IMR-90 (cell line): ENCODE measurements at regions not wholly inside any gene's neighbourhood (a gene's known extent, or its start where the extent isn't known, plus 50 kb on each side); places are given as distances from the start of the nearest gene placed in this dataset.

Experiments used
- ATAC-seq: fragments of 200-7000 bp; cut with Tn5 transposase; 2 replicates; pipeline ENCODE4 v1.9.1; 2020; ENCODE audit warnings: low read depth, mild to moderate bottlenecking, moderate library complexity
- BruUV-seq: library from RNA; stranded (reverse); fragments of 400-500 nt; replicated peaks from 2 replicates; lab custom pipeline; 2021; lab: Mats Ljungman, UMichigan
- CTCF ChIA-PET: fragments of 300-600 bp; formaldehyde crosslinking; extraction: SDS; loops from one replicate; lab custom pipeline; 2021; ENCODE audit warnings: antibody characterized with exemption; lab: Yijun Ruan, JAX
- POLR2A ChIA-PET: fragments of 300-600 bp; sonication (Branson Sonifier 250); formaldehyde crosslinking; loops from one replicate; lab custom pipeline; 2022; ENCODE audit warnings: antibody characterized with exemption; ENCODE audit not compliant: unreplicated experiment; lab: Charles Lee
- DNase-seq: peaks from one replicate; pipeline ENCODE4 v3.0.0; 2013
- H2AFZ ChIP-seq: replicated peaks from 2 replicates; pipeline ENCODE3; 2013; ENCODE audit warnings: low read length, mild to moderate bottlenecking; ENCODE audit not compliant: poor library complexity
- H2AK5ac ChIP-seq: 2 replicates; pipeline ENCODE4 v1.6.1; 2013; ENCODE audit warnings: low read depth, low read length, inconsistent platforms
- H2AK9ac ChIP-seq: replicated peaks from 2 replicates; pipeline ENCODE3; 2013; ENCODE audit warnings: mild to moderate bottlenecking, low read depth, low read length, moderate library complexity; ENCODE audit not compliant: poor library complexity
- H2BK120ac ChIP-seq: 2 replicates; pipeline ENCODE4 v1.6.1; 2013; ENCODE audit warnings: low read depth, low read length, inconsistent platforms
- H2BK15ac ChIP-seq: 3 replicates; pipeline ENCODE4 v1.6.1; 2013; ENCODE audit warnings: low read depth, low read length, inconsistent platforms
- H2BK20ac ChIP-seq: 2 replicates; pipeline ENCODE4 v1.6.1; 2013; ENCODE audit warnings: low read depth, mild to moderate bottlenecking, inconsistent platforms, low read length, moderate library complexity
- H2BK5ac ChIP-seq: 2 replicates; pipeline ENCODE4 v1.6.1; 2013; ENCODE audit warnings: mild to moderate bottlenecking, low read depth, low read length, inconsistent platforms; ENCODE audit not compliant: poor library complexity, severe bottlenecking
- H3K14ac ChIP-seq: replicated peaks from 2 replicates; pipeline ENCODE4 v1.6.1; 2013; ENCODE audit warnings: low read depth, low read length, inconsistent platforms
- H3K18ac ChIP-seq: 2 replicates; pipeline ENCODE4 v1.6.1; 2013; ENCODE audit warnings: low read depth, low read length, control low read depth
- H3K23ac ChIP-seq: 2 replicates; pipeline ENCODE4 v1.6.1; 2013; ENCODE audit warnings: low read depth, low read length, inconsistent platforms
- H3K27ac ChIP-seq: 2 replicates; pipeline ENCODE4 v1.5.1; 2013; ENCODE audit warnings: mild to moderate bottlenecking, control low read depth, low read length; ENCODE audit not compliant: insufficient read depth
- H3K27me3 ChIP-seq: 2 replicates; pipeline ENCODE4 v1.6.1; 2013; ENCODE audit warnings: low read length; ENCODE audit not compliant: control insufficient read depth, insufficient read depth
- H3K36me3 ChIP-seq: 2 replicates; pipeline ENCODE4 v1.6.1; 2013; ENCODE audit warnings: low read length, mixed read lengths; ENCODE audit not compliant: control insufficient read depth, insufficient read depth
- H3K4ac ChIP-seq: 2 replicates; pipeline ENCODE4 v1.6.1; 2013; ENCODE audit warnings: low read depth, low read length, inconsistent platforms
- H3K4me1 ChIP-seq: 2 replicates; pipeline ENCODE4 v1.6.1; 2013; ENCODE audit warnings: low read length, mixed read lengths; ENCODE audit not compliant: control insufficient read depth, insufficient read depth
- H3K4me2 ChIP-seq: 2 replicates; pipeline ENCODE4 v1.6.1; 2013; ENCODE audit warnings: low read depth, mild to moderate bottlenecking, control low read depth, low read length, moderate library complexity
- H3K4me3 ChIP-seq: 2 replicates; pipeline ENCODE4 v1.5.1; 2013; ENCODE audit warnings: low read depth, mild to moderate bottlenecking, control low read depth, low read length, moderate library complexity; ENCODE audit not compliant: insufficient read depth
- H3K56ac ChIP-seq: 2 replicates; pipeline ENCODE4 v1.6.1; 2013; ENCODE audit warnings: low read length, inconsistent platforms; ENCODE audit not compliant: insufficient read depth; ENCODE audit errors: extremely low read depth
- H3K79me1 ChIP-seq, 2 experiments: 2 replicates each; pipeline ENCODE4 v1.6.1; 2013; ENCODE audit warnings: low read length in 2 of 2, inconsistent platforms in 1 of 2, low read depth in 1 of 2
- H3K9ac ChIP-seq: 2 replicates; pipeline ENCODE4 v1.6.1; 2013; ENCODE audit warnings: low read depth, low read length, control low read depth
- H3K9me1 ChIP-seq: 2 replicates; pipeline ENCODE4 v1.6.1; 2013; ENCODE audit warnings: low read length, inconsistent platforms; ENCODE audit not compliant: insufficient read depth
- H3K9me3 ChIP-seq: 2 replicates; pipeline ENCODE4 v1.6.1; 2013; ENCODE audit warnings: low read length; ENCODE audit not compliant: control insufficient read depth, insufficient read depth
- H4K20me1 ChIP-seq: 2 replicates; pipeline ENCODE4 v1.6.1; 2013; ENCODE audit warnings: low read length, inconsistent platforms; ENCODE audit not compliant: insufficient read depth
- H4K5ac ChIP-seq: 2 replicates; pipeline ENCODE4 v1.6.1; 2013; ENCODE audit warnings: mild to moderate bottlenecking, low read depth, low read length, control low read depth
- H4K8ac ChIP-seq, 2 experiments: 2 replicates each; pipeline ENCODE4 v1.6.1; 2013; ENCODE audit warnings: low read depth in 2 of 2, low read length in 2 of 2, control low read depth in 1 of 2, inconsistent platforms in 1 of 2
- H4K91ac ChIP-seq: 2 replicates; pipeline ENCODE4 v1.6.1; 2013; ENCODE audit warnings: low read depth, low read length, inconsistent platforms; ENCODE audit not compliant: insufficient read depth
- BHLHE40 ChIP-seq: fragments of 150-350 bp; IDR thresholded peaks from 2 replicates; pipeline ENCODE4 v1.6.1; 2016; ENCODE audit warnings: mild to moderate bottlenecking, low read depth, low read length
- CHD1 ChIP-seq: IDR thresholded peaks from 2 replicates; pipeline ENCODE4 v1.6.1; 2012; ENCODE audit warnings: low read depth, low read length, improper control_type of control experiment
- CTCF ChIP-seq: conservative IDR thresholded peaks from 2 replicates; pipeline ENCODE4 v1.5.1; 2012; ENCODE audit warnings: mild to moderate bottlenecking, low read depth, low read length, improper control_type of control experiment
- MAZ ChIP-seq: IDR thresholded peaks from 2 replicates; pipeline ENCODE4 v1.6.1; 2012; ENCODE audit warnings: low read depth, mild to moderate bottlenecking, low read length, improper control_type of control experiment, moderate library complexity, borderline replicate concordance
- MXI1 ChIP-seq: IDR thresholded peaks from 2 replicates; pipeline ENCODE4 v1.6.1; 2012; ENCODE audit warnings: low read depth, mild to moderate bottlenecking, low read length, moderate library complexity, borderline replicate concordance
- NFE2L2 ChIP-seq: fragments of 150-350 bp; IDR thresholded peaks from 2 replicates; pipeline ENCODE4 v1.6.1; 2016; ENCODE audit warnings: low read depth, mild to moderate bottlenecking, low read length
- POLR2A ChIP-seq: IDR thresholded peaks from 2 replicates; pipeline ENCODE4 v1.6.1; 2012; ENCODE audit warnings: mild to moderate bottlenecking, low read depth, low read length
- RAD21 ChIP-seq: IDR thresholded peaks from 2 replicates; pipeline ENCODE4 v1.6.1; 2012; ENCODE audit warnings: low read length, improper control_type of control experiment
- RCOR1 ChIP-seq: IDR thresholded peaks from 2 replicates; pipeline ENCODE4 v1.6.1; 2012; ENCODE audit warnings: mild to moderate bottlenecking, low read length, improper control_type of control experiment; ENCODE audit not compliant: insufficient replicate concordance
- RFX5 ChIP-seq: IDR thresholded peaks from 2 replicates; pipeline ENCODE4 v1.8.0; 2012; ENCODE audit warnings: low read depth, mild to moderate bottlenecking, low read length, moderate library complexity
- USF2 ChIP-seq: fragments of 150-350 bp; IDR thresholded peaks from 2 replicates; pipeline ENCODE4 v1.6.1; 2017; ENCODE audit warnings: mild to moderate bottlenecking, antibody characterized with exemption, low read length, low read depth
- WGBS, 2 experiments: methylation state at CpG; one replicate each; pipeline versions ENCODE4 v1.1.5 to v1.1.7; 2013; ENCODE audit warnings: missing lambda C conversion rate in 2 of 2; ENCODE audit not compliant: insufficient read length in 1 of 2; ENCODE audit errors: extremely low coverage in 2 of 2; 5-methylcytosine and 5-hydroxymethylcytosine counted together
- dilution Hi-C: fragments of 300-500 bp; cut with HindIII; formaldehyde crosslinking; loops from one replicate; pipeline ENCODE4 v1.14.3; 2018; ENCODE audit warnings: low sequenced_read_pairs; ENCODE audit not compliant: unreplicated experiment
- in situ Hi-C: fragments of 300-500 bp; cut with MboI; formaldehyde crosslinking; loops from 3 replicates; pipeline ENCODE4 v1.14.3; 2019; ENCODE audit warnings: low sequenced_read_pairs, inconsistent platforms, mixed read lengths
- intact Hi-C: fragments of 100-400 bp; cut with micrococcal nuclease; formaldehyde crosslinking; loops from 2 replicates; pipeline ENCODE4 v1.10.0; 2022

GRCh38 chr9:80082213-80082612 lies 510.4 kb downstream of the TLE4 start:
- H3K27me3 ChIP-seq, result no peaks in the 10 kb centered on the region
- POLR2A ChIA-PET, result no interaction called here
- H3K4me2 ChIP-seq, result no peak overlapping the region
- no peak overlapping the region for H2AK9ac ChIP-seq
- no peak overlapping the region for H2AFZ ChIP-seq
- no peak overlapping the region for H3K56ac ChIP-seq
- H3K79me1 ChIP-seq, result no peaks in the 10 kb centered on the region
- H3K18ac ChIP-seq, result no peak overlapping the region
- dilution Hi-C loops (no loop called here), intact Hi-C loops (no loop called here), in situ Hi-C loops (no loop called here)
- no peak overlapping the region for H3K9ac ChIP-seq
- H2BK120ac ChIP-seq, result no peak overlapping the region
- WGBS, 2 experiments, result no CpG with 5 or more reads among the region's 2 CpGs
- BruUV-seq, result no TSS peak
- no peak overlapping the region for H3K4ac ChIP-seq
- H4K20me1 ChIP-seq, result no peaks in the 10 kb centered on the region
- H2AK5ac ChIP-seq, result no peak overlapping the region
- H3K14ac ChIP-seq, result no peak overlapping the region
- no peak overlapping the region for H2BK20ac ChIP-seq
- H2BK15ac ChIP-seq, result no peak overlapping the region
- H2BK5ac ChIP-seq, result no peak overlapping the region
- DNase-seq (no peak), ATAC-seq (no peak)
- no peak overlapping the region for H4K8ac ChIP-seq
- no peak overlapping the region for H3K27ac ChIP-seq
- CTCF ChIA-PET, result no interaction called here
- no peaks in the 10 kb centered on the region for H3K4me1 ChIP-seq
- no peak overlapping the region for H3K4me3 ChIP-seq
- H3K9me3 ChIP-seq, result no peaks in the 10 kb centered on the region
- no peak overlapping the region for H4K91ac ChIP-seq
- TF ChIP-seq CHD1 (no peak), MXI1 (no peak), POLR2A (no peak), RAD21 (no peak), RFX5 (no peak), NFE2L2 (no peak), MAZ (no peak), CTCF (no peak), USF2 (no peak), BHLHE40 (no peak), RCOR1 (no peak)
- no peaks in the 10 kb centered on the region for H3K9me1 ChIP-seq
- no peak overlapping the region for H4K5ac ChIP-seq
- H3K23ac ChIP-seq, result no peak overlapping the region
- no peaks in the 10 kb centered on the region for H3K36me3 ChIP-seq
